KOPT-K1 (cell line): ENCODE measurements at regions not wholly inside any gene's neighbourhood (a gene's known extent, or its start where the extent isn't known, plus 50 kb on each side); places are given as distances from the start of the nearest gene placed in this dataset.

Experiments
- H3K27ac ChIP-seq: fragments of 200-600 bp; sonication (generic); 2 replicates; pipeline ENCODE4 v1.5.1; 2016; ENCODE audit warnings: antibody characterized with exemption, mild to moderate bottlenecking, low read depth, low read length; ENCODE audit not compliant: poor library complexity, severe bottlenecking
- H3K36me3 ChIP-seq: fragments of 200-600 bp; sonication (generic); 2 replicates; pipeline ENCODE4 v1.5.1; 2017; ENCODE audit warnings: antibody characterized with exemption, mild to moderate bottlenecking, low read length, moderate library complexity; ENCODE audit not compliant: insufficient read depth
- H3K9me3 ChIP-seq: fragments of 200-600 bp; sonication (generic); 2 replicates; pipeline ENCODE4 v1.5.1; 2017; ENCODE audit warnings: antibody characterized with exemption, low read length, mild to moderate bottlenecking; ENCODE audit not compliant: insufficient read depth, poor library complexity, severe bottlenecking

GRCh38 chr7:17022920-17023319 is 141.1 kb upstream of the AGR3 start:
- Histone ChIP-seq H3K36me3 (no peaks in the 10 kb centered on the region), H3K9me3 (no peaks in the 10 kb centered on the region), H3K27ac (no peak overlapping the region)

- Histone ChIP-seq H3K27ac (no peak overlapping the region), H3K36me3 (no peaks in the 10 kb centered on the region), H3K9me3 (no peaks in the 10 kb centered on the region)
These were observed 144.5 kb upstream of the AGR3 start for GRCh38 chr7:17026269-17026668.

- Histone ChIP-seq H3K36me3 (no peaks in the 10 kb centered on the region), H3K9me3 (no peaks in the 10 kb centered on the region), H3K27ac (no peak overlapping the region)
These were observed 145.5 kb upstream of the AGR3 start for GRCh38 chr7:17027143-17027788.

GRCh38 chr7:17027789-17028152 is 146.0 kb upstream of the AGR3 start:
- no peaks in the 10 kb centered on the region for H3K36me3 ChIP-seq
- no peaks in the 10 kb centered on the region for H3K9me3 ChIP-seq
- H3K27ac ChIP-seq: no peak overlapping the region

- no peaks in the 10 kb centered on the region for H3K9me3 ChIP-seq
- no peaks in the 10 kb centered on the region for H3K36me3 ChIP-seq
- H3K27ac ChIP-seq: no peak overlapping the region
These were observed 147.4 kb upstream of the AGR3 start for GRCh38 chr7:17029150-17029549.

GRCh38 chr7:17030559-17030958 is 148.8 kb upstream of the AGR3 start:
- H3K9me3 ChIP-seq: no peaks in the 10 kb centered on the region
- H3K36me3 ChIP-seq: no peaks in the 10 kb centered on the region
- H3K27ac ChIP-seq: no peak overlapping the region

GRCh38 chr7:17031906-17032551 is 150.2 kb upstream of the AGR3 start:
- Histone ChIP-seq H3K36me3 (no peaks in the 10 kb centered on the region), H3K9me3 (no peaks in the 10 kb centered on the region), H3K27ac (no peak overlapping the region)

DNA sequence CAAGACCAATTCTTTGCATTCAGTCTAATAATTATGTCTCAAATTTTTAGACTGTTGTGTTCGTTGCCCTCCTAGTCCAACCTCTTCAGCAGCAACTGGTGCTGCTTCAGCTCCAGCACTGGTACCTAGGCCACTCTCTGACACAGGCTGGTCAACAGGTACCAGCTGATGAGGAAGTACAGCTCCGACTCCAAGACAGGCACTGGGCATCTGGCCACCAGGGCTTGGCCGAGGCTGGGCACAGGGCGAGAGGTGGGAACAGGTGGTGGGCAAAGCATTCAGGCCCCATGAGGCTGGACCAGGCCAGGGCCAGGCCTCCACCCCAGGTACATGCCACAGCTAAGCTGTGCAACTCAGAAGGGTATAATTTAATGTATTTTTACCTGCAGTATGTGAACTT is 151.5 kb upstream of the AGR3 start:
- Histone ChIP-seq H3K27ac (no peak overlapping the region), H3K9me3 (no peaks in the 10 kb centered on the region), H3K36me3 (no peaks in the 10 kb centered on the region)

DNA sequence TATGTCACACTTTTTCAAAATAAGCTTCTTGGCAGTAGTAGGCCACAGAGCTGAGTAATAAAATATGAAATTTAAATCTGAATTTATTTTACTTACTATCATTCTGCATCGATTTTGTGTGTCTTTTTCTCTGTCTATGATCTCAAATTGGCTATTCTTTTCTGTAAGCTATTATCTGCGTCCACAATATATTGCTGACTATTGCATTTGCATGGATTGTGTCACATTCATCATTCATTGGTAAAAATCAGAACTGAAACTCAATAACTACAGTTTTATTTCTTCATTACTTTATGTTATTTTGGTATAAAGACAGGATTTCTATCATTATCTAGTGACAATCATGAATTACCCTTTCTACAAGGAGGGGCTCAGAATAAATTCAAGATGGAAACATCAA is 154.8 kb upstream of the AGR3 start:
- Histone ChIP-seq H3K36me3 (no peaks in the 10 kb centered on the region), H3K27ac (no peak overlapping the region), H3K9me3 (no peaks in the 10 kb centered on the region)

DNA sequence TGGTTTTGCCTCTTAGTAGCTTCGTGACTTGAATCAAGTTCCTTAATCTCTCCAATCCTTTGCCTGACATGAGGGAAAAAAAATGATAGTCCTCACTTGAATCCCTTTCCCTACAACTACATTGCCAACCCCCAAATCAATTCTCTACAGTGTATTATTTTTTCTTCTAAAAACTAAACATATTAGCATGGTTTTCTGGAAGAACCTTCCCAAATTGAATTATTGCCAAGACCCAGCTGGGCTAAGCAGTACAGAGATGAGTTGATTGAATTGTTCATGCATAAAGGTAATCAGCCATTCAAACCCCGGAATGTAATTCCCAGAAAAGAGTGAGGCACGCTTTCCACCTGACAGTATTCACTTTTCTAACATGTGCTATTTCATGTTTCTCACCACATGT is 155.6 kb upstream of the AGR3 start:
- no peaks in the 10 kb centered on the region for H3K36me3 ChIP-seq
- no peaks in the 10 kb centered on the region for H3K9me3 ChIP-seq
- H3K27ac ChIP-seq: no peak overlapping the region

DNA sequence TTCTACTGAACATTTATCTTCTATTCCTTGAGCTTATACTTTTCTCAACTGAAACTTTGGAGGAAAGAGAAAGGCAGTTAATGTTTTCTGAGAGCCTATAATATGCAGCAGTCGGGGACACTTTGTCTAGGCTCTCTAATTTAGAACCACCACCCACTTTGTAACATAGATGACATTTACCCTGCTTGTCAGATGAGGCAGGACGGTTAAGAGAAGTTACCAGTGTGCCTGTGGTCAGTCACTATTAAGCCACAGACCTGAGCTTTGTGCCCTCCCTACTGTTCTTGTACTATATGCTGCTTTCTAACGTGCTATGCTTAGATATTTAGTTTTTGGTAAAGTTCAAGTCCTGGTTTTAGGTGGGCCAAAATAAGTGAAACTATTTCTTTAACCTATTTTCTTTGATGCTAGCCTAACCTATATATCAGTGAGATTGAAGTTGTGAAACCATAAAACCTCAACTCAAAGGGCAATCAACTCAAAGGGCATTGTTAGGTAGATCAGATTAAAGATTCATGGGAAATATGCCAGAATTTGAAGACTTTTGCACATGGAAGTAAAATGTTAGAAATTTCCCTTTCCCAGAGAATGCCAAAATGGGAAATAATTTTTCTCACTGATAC is 156.5 kb upstream of the AGR3 start:
- Histone ChIP-seq H3K27ac (no peak overlapping the region), H3K9me3 (no peaks in the 10 kb centered on the region), H3K36me3 (no peaks in the 10 kb centered on the region)

DNA sequence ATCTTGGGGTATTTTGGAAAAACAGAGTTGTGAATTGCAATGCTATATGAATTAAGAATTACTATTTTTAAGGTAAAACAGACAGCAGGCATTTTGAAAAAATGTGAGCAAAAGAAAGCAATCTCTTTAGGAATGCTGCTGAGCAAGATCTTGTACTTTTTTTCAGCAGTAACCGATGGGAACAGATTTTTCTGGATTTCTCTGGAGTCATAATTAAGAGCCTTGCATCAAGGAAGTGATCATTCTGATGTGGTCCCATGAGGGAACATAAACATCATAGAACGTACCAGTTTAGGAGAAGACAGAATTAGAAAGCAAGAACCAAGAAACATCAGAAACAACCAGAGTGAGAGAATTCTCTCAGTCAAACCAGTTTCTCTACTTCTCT is 157.0 kb upstream of the AGR3 start:
- no peaks in the 10 kb centered on the region for H3K36me3 ChIP-seq
- H3K27ac ChIP-seq: no peak overlapping the region
- H3K9me3 ChIP-seq: no peaks in the 10 kb centered on the region

GRCh38 chr7:17039372-17039771 is 157.6 kb upstream of the AGR3 start:
- Histone ChIP-seq H3K36me3 (no peaks in the 10 kb centered on the region), H3K27ac (no peak overlapping the region), H3K9me3 (no peaks in the 10 kb centered on the region)

- H3K36me3 ChIP-seq: no peaks in the 10 kb centered on the region
- no peak overlapping the region for H3K27ac ChIP-seq
- no peaks in the 10 kb centered on the region for H3K9me3 ChIP-seq
These were observed 158.9 kb upstream of the AGR3 start for GRCh38 chr7:17040716-17041115.

GRCh38 chr7:17041324-17041723 is 159.5 kb upstream of the AGR3 start:
- no peak overlapping the region for H3K27ac ChIP-seq
- no peaks in the 10 kb centered on the region for H3K36me3 ChIP-seq
- H3K9me3 ChIP-seq: no peaks in the 10 kb centered on the region

GRCh38 chr7:17042211-17042610 is 160.4 kb upstream of the AGR3 start:
- Histone ChIP-seq H3K27ac (no peak overlapping the region), H3K9me3 (no peaks in the 10 kb centered on the region), H3K36me3 (no peaks in the 10 kb centered on the region)
